ENCODE measurements at regions not wholly inside any gene's neighbourhood (a gene's known extent, or its start where the extent isn't known, plus 50 kb on each side); places are given as distances from the start of the nearest gene placed in this dataset.
A peak's percentile ranks its signal among the peaks of the same experiment; 100 is the strongest.

DNA sequence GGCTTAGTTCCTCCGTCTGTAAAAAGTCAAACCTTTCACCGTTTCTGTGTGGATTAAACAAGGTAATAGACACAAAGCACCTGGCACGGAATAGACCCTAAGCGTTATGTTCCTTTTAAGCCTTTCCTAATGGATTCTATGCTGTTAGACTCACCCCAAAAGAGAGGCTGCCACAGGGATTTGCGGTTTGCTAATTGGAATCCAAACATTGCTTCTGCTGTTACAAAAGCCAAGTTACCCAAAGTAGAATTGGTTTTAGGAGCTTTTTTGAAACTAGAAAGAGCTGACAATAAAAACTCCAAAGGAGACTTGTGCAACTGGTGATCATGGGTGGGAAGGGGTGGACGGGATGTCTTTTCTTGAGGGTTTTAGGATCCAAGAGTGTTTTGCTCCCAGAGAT is 178.0 kb downstream of the BMP7 start:
- Histone ChIP-seq H3K27me3 (ENCODE audit: control insufficient read depth, low read length) (peaks cover 29% of the 10 kb centered on the region), H3K9me3 (ENCODE audit: control insufficient read depth, insufficient read depth, low read length) (no peaks in the 10 kb centered on the region), H3K27ac (ENCODE audit: low read depth, low read length) (no peak overlapping the region), H3K4me2 (ENCODE audit: low read length) (no peak overlapping the region), H3F3A (ENCODE audit: control insufficient read depth, insufficient read depth) (no peaks in the 10 kb centered on the region), H3K4me3 (ENCODE audit: low read length) (no peak overlapping the region), H3K4me1 (ENCODE audit: control insufficient read depth, low read length) (peaks cover 15% of the 10 kb centered on the region), H3K79me2 (ENCODE audit: control insufficient read depth, low read length) (no peaks in the 10 kb centered on the region), H3K9me2 (replicated peaks; ENCODE audit: control insufficient read depth, low read length) (no peaks in the 10 kb centered on the region), H4K20me1 (ENCODE audit: control insufficient read depth, insufficient read depth, low read depth, low read length) (no peaks in the 10 kb centered on the region; the same call in 1 of the 2 replicates), H3K36me3 (ENCODE audit: control insufficient read depth, low read length) (no peaks in the 10 kb centered on the region)
- TF ChIP-seq, protein P1, sequence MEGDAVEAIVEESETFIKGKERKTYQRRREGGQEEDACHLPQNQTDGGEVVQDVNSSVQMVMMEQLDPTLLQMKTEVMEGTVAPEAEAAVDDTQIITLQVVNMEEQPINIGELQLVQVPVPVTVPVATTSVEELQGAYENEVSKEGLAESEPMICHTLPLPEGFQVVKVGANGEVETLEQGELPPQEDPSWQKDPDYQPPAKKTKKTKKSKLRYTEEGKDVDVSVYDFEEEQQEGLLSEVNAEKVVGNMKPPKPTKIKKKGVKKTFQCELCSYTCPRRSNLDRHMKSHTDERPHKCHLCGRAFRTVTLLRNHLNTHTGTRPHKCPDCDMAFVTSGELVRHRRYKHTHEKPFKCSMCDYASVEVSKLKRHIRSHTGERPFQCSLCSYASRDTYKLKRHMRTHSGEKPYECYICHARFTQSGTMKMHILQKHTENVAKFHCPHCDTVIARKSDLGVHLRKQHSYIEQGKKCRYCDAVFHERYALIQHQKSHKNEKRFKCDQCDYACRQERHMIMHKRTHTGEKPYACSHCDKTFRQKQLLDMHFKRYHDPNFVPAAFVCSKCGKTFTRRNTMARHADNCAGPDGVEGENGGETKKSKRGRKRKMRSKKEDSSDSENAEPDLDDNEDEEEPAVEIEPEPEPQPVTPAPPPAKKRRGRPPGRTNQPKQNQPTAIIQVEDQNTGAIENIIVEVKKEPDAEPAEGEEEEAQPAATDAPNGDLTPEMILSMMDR (IDR thresholded peaks at IDR 0.05; ENCODE audit: low read depth, low read length, poor library complexity, severe bottlenecking) = no peak
- no peak for TF ChIP-seq EZH2phosphoT487 (IDR thresholded peaks at IDR 0.05; ENCODE audit: borderline replicate concordance, low read length)

- TF ChIP-seq EZH2phosphoT487 (IDR thresholded peaks at IDR 0.05; ENCODE audit: borderline replicate concordance, low read length) = no peak
- TF ChIP-seq, protein P1 (IDR thresholded peaks at IDR 0.05; ENCODE audit: low read depth, low read length, poor library complexity, severe bottlenecking) = peak; percentile 99
Measured at GRCh38 chr20:57089699-57090144, 176.7 kb downstream of the BMP7 start.

DNA sequence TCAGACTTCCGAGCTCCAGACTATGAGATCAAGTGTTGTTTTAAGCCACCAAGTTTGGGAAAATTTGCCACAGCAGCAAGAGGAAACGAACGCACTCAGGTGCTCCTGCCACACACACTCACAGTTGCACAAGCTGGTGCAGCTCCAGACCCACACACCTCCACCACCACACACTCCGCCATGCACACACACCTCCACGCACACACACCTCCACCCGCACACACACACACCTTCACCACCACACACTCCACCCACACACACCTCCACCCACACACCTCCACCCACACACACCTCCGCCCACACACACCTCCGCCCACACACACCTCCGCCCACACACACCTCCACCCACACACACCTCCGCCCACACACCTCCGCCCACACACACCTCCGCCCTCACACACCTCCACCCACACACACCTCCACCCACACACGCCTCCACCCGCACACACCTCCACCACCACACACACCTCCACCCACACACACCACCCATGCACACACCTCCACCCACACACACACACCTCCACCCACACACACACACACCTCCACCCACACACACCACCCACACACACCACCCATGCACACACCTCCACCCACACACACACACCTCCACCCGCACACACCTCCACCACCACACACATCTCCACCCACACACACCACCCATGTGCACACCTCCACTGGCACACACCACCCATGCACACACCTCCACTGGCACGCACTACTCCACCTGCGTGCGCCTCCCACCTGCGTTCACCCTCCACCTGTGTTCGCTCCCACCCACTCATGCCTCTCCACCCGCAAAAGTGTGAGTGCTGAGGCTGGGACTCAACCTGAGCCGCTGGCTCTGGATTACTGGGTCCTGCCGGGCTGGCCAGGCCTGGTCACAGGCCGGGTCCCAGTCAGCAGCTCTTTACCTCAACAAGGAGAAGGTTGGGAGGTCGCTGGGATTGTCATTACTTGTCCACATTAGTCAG is 175.6 kb downstream of the BMP7 start:
- H3K4me2 ChIP-seq (ENCODE audit: low read length) = no peak overlapping the region
- TF ChIP-seq, protein P1 (IDR thresholded peaks at IDR 0.05; ENCODE audit: low read depth, low read length, poor library complexity, severe bottlenecking) = no peak
- TF ChIP-seq EZH2phosphoT487 (IDR thresholded peaks at IDR 0.05; ENCODE audit: borderline replicate concordance, low read length) = no peak
- no peaks in the 10 kb centered on the region for H3K79me2 ChIP-seq (ENCODE audit: control insufficient read depth, low read length)
- peaks cover 34% of the 10 kb centered on the region for H3K27me3 ChIP-seq (ENCODE audit: control insufficient read depth, low read length)
- H3K27ac ChIP-seq (ENCODE audit: low read depth, low read length) = no peak overlapping the region
- H3K9me2 ChIP-seq (replicated peaks; ENCODE audit: control insufficient read depth, low read length) = no peaks in the 10 kb centered on the region
- H3K36me3 ChIP-seq (ENCODE audit: control insufficient read depth, low read length) = no peaks in the 10 kb centered on the region
- peaks cover 15% of the 10 kb centered on the region for H3K4me1 ChIP-seq (ENCODE audit: control insufficient read depth, low read length)
- no peak overlapping the region for H3K4me3 ChIP-seq (ENCODE audit: low read length)
- H4K20me1 ChIP-seq (ENCODE audit: control insufficient read depth, insufficient read depth, low read depth, low read length) = no peaks in the 10 kb centered on the region; the same call in 1 of the 2 replicates
- no peaks in the 10 kb centered on the region for H3F3A ChIP-seq (ENCODE audit: control insufficient read depth, insufficient read depth)
- no peaks in the 10 kb centered on the region for H3K9me3 ChIP-seq (ENCODE audit: control insufficient read depth, insufficient read depth, low read length)

More at GRCh38 chr20:57089699-57090144, 176.7 kb downstream of the BMP7 start:
- Histone ChIP-seq H3K4me1 (ENCODE audit: control insufficient read depth, low read length) (peaks cover 15% of the 10 kb centered on the region), H3K79me2 (ENCODE audit: control insufficient read depth, low read length) (no peaks in the 10 kb centered on the region), H3K4me2 (ENCODE audit: low read length) (no peak overlapping the region), H3F3A (ENCODE audit: control insufficient read depth, insufficient read depth) (no peaks in the 10 kb centered on the region), H3K36me3 (ENCODE audit: control insufficient read depth, low read length) (no peaks in the 10 kb centered on the region), H4K20me1 (ENCODE audit: control insufficient read depth, insufficient read depth, low read depth, low read length) (no peaks in the 10 kb centered on the region; the same call in 1 of the 2 replicates), H3K4me3 (ENCODE audit: low read length) (no peak overlapping the region), H3K27me3 (ENCODE audit: control insufficient read depth, low read length) (peaks cover 29% of the 10 kb centered on the region), H3K9me3 (ENCODE audit: control insufficient read depth, insufficient read depth, low read length) (no peaks in the 10 kb centered on the region), H3K27ac (ENCODE audit: low read depth, low read length) (no peak overlapping the region), H3K9me2 (replicated peaks; ENCODE audit: control insufficient read depth, low read length) (no peaks in the 10 kb centered on the region)
